H9 (cell line): ENCODE measurements at regions not wholly inside any gene's neighbourhood (a gene's known extent, or its start where the extent isn't known, plus 50 kb on each side); places are given as distances from the start of the nearest gene placed in this dataset.

ENCODE experiments used
- DNase-seq: peaks from one replicate; pipeline ENCODE4 v3.0.0-alpha.2; 2017
- H2AFZ ChIP-seq: one replicate; pipeline ENCODE4 v1.6.1; 2013; ENCODE audit warnings: mild to moderate bottlenecking, low read length, control low read depth, moderate library complexity
- H2AK5ac ChIP-seq: 2 replicates; pipeline ENCODE4 v1.6.1; 2013; ENCODE audit warnings: low read length, control low read depth, mixed read lengths; ENCODE audit not compliant: insufficient read length
- H2BK120ac ChIP-seq: one replicate; pipeline ENCODE4 v1.6.1; 2013; ENCODE audit warnings: low read depth, mild to moderate bottlenecking, low read length, control low read depth, inconsistent platforms; ENCODE audit not compliant: poor library complexity, severe bottlenecking
- H2BK12ac ChIP-seq: 2 replicates; pipeline ENCODE4 v1.6.1; 2013; ENCODE audit warnings: low read length, control low read depth, mixed read lengths, low read depth; ENCODE audit not compliant: insufficient read length
- H2BK15ac ChIP-seq: 2 replicates; pipeline ENCODE4 v1.6.1; 2013; ENCODE audit warnings: low read depth, low read length, control low read depth
- H2BK20ac ChIP-seq: one replicate; pipeline ENCODE4 v1.6.1; 2013; ENCODE audit warnings: low read depth, mild to moderate bottlenecking, low read length, control low read depth, inconsistent platforms; ENCODE audit not compliant: poor library complexity, severe bottlenecking
- H2BK5ac ChIP-seq: 2 replicates; pipeline ENCODE4 v1.6.1; 2013; ENCODE audit warnings: low read length, control low read depth, mixed read lengths; ENCODE audit not compliant: insufficient read length
- H3K14ac ChIP-seq: 2 replicates; pipeline ENCODE4 v1.6.1; 2013; ENCODE audit warnings: low read length, control low read depth; ENCODE audit not compliant: insufficient read depth
- H3K18ac ChIP-seq: 2 replicates; pipeline ENCODE4 v1.6.1; 2013; ENCODE audit warnings: low read depth, mild to moderate bottlenecking, mixed read lengths, low read length, control low read depth; ENCODE audit not compliant: insufficient read length
- H3K23ac ChIP-seq: 2 replicates; pipeline ENCODE4 v1.6.1; 2013; ENCODE audit warnings: low read length, control low read depth, mixed read lengths, low read depth; ENCODE audit not compliant: insufficient read length
- H3K23me2 ChIP-seq: 2 replicates; pipeline ENCODE4 v1.6.1; 2013; ENCODE audit warnings: low read depth, mild to moderate bottlenecking, mixed read lengths, low read length, control low read depth; ENCODE audit not compliant: insufficient read length, poor library complexity, severe bottlenecking
- H3K27ac ChIP-seq: 2 replicates; pipeline ENCODE4 v1.5.1; 2013; ENCODE audit warnings: low read length, control low read depth, mixed read lengths, low read depth; ENCODE audit not compliant: insufficient read length
- H3K27me3 ChIP-seq: 2 replicates; pipeline ENCODE4 v1.6.1; 2013; ENCODE audit warnings: low read length, control low read depth, inconsistent platforms; ENCODE audit not compliant: insufficient read depth
- H3K4ac ChIP-seq: 2 replicates; pipeline ENCODE4 v1.6.1; 2013; ENCODE audit warnings: low read depth, mild to moderate bottlenecking, control low read depth, inconsistent platforms, low read length, moderate library complexity
- H3K4me1 ChIP-seq: 2 replicates; pipeline ENCODE4 v1.6.1; 2013; ENCODE audit warnings: low read length, control low read depth, inconsistent platforms; ENCODE audit not compliant: insufficient read depth
- H3K4me2 ChIP-seq: 2 replicates; pipeline ENCODE4 v1.6.1; 2013; ENCODE audit warnings: low read length, control low read depth, mixed read lengths; ENCODE audit not compliant: insufficient read length, insufficient read depth
- H3K56ac ChIP-seq: 2 replicates; pipeline ENCODE4 v1.6.1; 2013; ENCODE audit warnings: low read depth, mild to moderate bottlenecking, mixed read lengths, low read length, control low read depth; ENCODE audit not compliant: insufficient read length
- H3K79me1 ChIP-seq: 2 replicates; pipeline ENCODE4 v1.6.1; 2013; ENCODE audit warnings: low read depth, mild to moderate bottlenecking, moderate library complexity, low read length, control low read depth, inconsistent platforms; ENCODE audit not compliant: insufficient read depth, poor library complexity, severe bottlenecking
- H3K79me2 ChIP-seq: 2 replicates; pipeline ENCODE4 v1.6.1; 2013; ENCODE audit warnings: low read length, control low read depth, inconsistent platforms; ENCODE audit not compliant: insufficient read depth
- H3K9ac ChIP-seq: 2 replicates; pipeline ENCODE4 v1.6.1; 2013; ENCODE audit warnings: low read length, control low read depth, mixed read lengths; ENCODE audit not compliant: insufficient read length; ENCODE audit errors: extremely low read depth
- H3K9me3 ChIP-seq: one replicate; pipeline ENCODE4 v1.6.1; 2013; ENCODE audit warnings: low read depth, low read length, inconsistent platforms; ENCODE audit not compliant: control insufficient read depth
- H3T11ph ChIP-seq: one replicate; pipeline ENCODE4 v1.6.1; 2013; ENCODE audit warnings: mild to moderate bottlenecking, low read length, control low read depth, inconsistent platforms
- H4K20me1 ChIP-seq: one replicate; pipeline ENCODE4 v1.6.1; 2013; ENCODE audit not compliant: control insufficient read depth, insufficient read length, insufficient read depth
- H4K5ac ChIP-seq: 2 replicates; pipeline ENCODE4 v1.6.1; 2013; ENCODE audit warnings: low read depth, mild to moderate bottlenecking, mixed read lengths, low read length, control low read depth; ENCODE audit not compliant: insufficient read length
- H4K8ac ChIP-seq: replicated peaks from 2 replicates; pipeline ENCODE4 v1.6.1; 2013; ENCODE audit warnings: low read length, control low read depth, mixed read lengths, low read depth; ENCODE audit not compliant: insufficient read length
- H4K91ac ChIP-seq: 2 replicates; pipeline ENCODE4 v1.6.1; 2013; ENCODE audit warnings: low read depth, mild to moderate bottlenecking, moderate library complexity, mixed read lengths, low read length, control low read depth; ENCODE audit not compliant: insufficient read length
- H3K27ac Mint-ChIP-seq, 3 experiments: 2 replicates in 2 of 3; 3 replicates in 1 of 3; pipeline ENCODE4 v1.8.0; 2020 to 2021; ENCODE audit warnings: mixed read lengths in 3 of 3, mild to moderate bottlenecking in 1 of 3, moderate library complexity in 1 of 3
- H3K27me3 Mint-ChIP-seq: 2 replicates; pipeline ENCODE4 v1.8.0; 2021; ENCODE audit warnings: low read depth, mild to moderate bottlenecking, moderate library complexity, mixed read lengths
- H3K36me3 Mint-ChIP-seq, 3 experiments: 2 replicates in 2 of 3; 3 replicates in 1 of 3; pipeline ENCODE4 v1.8.0; 2020 to 2021; ENCODE audit warnings: low read depth in 3 of 3, mixed read lengths in 3 of 3; ENCODE audit not compliant: insufficient read depth in 1 of 3
- H3K4me1 Mint-ChIP-seq, 2 experiments: 2 replicates each; pipeline ENCODE4 v1.8.0; 2020; ENCODE audit warnings: mixed read lengths in 2 of 2
- H3K4me3 Mint-ChIP-seq, 2 experiments: 2 replicates in 1 of 2; 3 replicates in 1 of 2; pipeline ENCODE4 v1.8.0; 2020 to 2021; ENCODE audit warnings: mild to moderate bottlenecking in 2 of 2, mixed read lengths in 2 of 2, moderate library complexity in 1 of 2
- H3K9me3 Mint-ChIP-seq, 2 experiments: 2 replicates in 1 of 2; 3 replicates in 1 of 2; pipeline ENCODE4 v1.8.0; 2020; ENCODE audit warnings: mild to moderate bottlenecking in 2 of 2, mixed read lengths in 2 of 2, moderate library complexity in 1 of 2
- WGBS: extraction: QIAGEN DNeasy Blood & Tissue Kit; methylation state at CpG from one replicate; pipeline ENCODE4 v1.1.7; 2013; ENCODE audit warnings: missing lambda C conversion rate, low lambda C conversion rate, mixed read lengths; ENCODE audit not compliant: insufficient read length; ENCODE audit errors: extremely low coverage; 5-methylcytosine and 5-hydroxymethylcytosine counted together
- TF ChIP-seq, protein P1 (sequence below): fragments of 200-600 bp; sonication (generic); conservative IDR thresholded peaks from 3 replicates; pipeline ENCODE4 v1.8.0; 2021; ENCODE audit warnings: antibody characterized with exemption, mild to moderate bottlenecking

DNA sequence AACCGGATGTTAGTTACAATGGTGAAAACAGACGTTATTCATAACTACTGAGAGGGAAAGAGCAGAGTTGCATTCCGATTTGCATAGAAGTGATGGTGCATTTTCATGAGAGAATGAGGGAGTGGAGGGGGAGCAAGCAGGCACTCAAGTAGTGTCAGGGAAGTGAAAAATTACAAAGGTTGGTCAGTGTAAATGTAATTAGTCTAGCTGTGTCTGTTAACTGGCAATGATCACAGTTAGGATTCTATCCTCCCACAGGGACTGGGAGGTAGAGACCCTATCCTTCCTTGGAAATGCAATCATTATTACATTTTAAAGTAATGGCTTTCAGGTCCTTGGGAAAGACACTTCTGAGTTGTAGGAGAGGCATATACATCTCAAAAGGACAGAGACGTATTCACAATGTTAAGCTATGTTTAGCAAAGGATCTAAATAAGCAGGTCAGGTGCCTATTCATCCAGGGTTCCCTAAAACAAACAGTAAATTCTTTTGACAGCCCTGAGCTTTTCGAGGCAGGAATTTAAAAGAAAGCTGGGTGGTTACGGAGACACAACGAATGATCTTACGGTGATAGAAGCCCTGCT lies 1671.8 kb upstream of the DDX18 start:
- Histone ChIP-seq H3K27ac (no peak overlapping the region), H3K4ac (no peak overlapping the region), H3K9ac (no peak overlapping the region), H2BK12ac (no peak overlapping the region), H2BK120ac (no peak overlapping the region), H3K27me3 (peaks cover 61% of the 10 kb centered on the region), H3K14ac (no peak overlapping the region), H3K9me3 (no peaks in the 10 kb centered on the region), H3K18ac (no peak overlapping the region), H2BK15ac (no peak overlapping the region), H3T11ph (no peak overlapping the region), H2BK5ac (no peak overlapping the region), H2AFZ (no peak overlapping the region), H3K23me2 (no peaks in the 10 kb centered on the region), H3K56ac (no peak overlapping the region), H2AK5ac (no peak overlapping the region), H4K20me1 (no peaks in the 10 kb centered on the region), H3K79me1 (no peaks in the 10 kb centered on the region), H3K4me2 (no peak overlapping the region), H3K79me2 (no peaks in the 10 kb centered on the region), H2BK20ac (no peak overlapping the region), H3K4me1 (no peaks in the 10 kb centered on the region), H4K8ac (no peak overlapping the region), H4K91ac (no peak overlapping the region), H3K23ac (no peak overlapping the region), H4K5ac (no peak overlapping the region)
- peaks cover 12 to 17% of the 10 kb centered on the region in 2 experiments for H3K4me1 Mint-ChIP-seq
- TF ChIP-seq, protein P1, sequence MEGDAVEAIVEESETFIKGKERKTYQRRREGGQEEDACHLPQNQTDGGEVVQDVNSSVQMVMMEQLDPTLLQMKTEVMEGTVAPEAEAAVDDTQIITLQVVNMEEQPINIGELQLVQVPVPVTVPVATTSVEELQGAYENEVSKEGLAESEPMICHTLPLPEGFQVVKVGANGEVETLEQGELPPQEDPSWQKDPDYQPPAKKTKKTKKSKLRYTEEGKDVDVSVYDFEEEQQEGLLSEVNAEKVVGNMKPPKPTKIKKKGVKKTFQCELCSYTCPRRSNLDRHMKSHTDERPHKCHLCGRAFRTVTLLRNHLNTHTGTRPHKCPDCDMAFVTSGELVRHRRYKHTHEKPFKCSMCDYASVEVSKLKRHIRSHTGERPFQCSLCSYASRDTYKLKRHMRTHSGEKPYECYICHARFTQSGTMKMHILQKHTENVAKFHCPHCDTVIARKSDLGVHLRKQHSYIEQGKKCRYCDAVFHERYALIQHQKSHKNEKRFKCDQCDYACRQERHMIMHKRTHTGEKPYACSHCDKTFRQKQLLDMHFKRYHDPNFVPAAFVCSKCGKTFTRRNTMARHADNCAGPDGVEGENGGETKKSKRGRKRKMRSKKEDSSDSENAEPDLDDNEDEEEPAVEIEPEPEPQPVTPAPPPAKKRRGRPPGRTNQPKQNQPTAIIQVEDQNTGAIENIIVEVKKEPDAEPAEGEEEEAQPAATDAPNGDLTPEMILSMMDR, result no peak
- H3K36me3 Mint-ChIP-seq, result no peaks in the 10 kb centered on the region
- peaks cover 97% of the 10 kb centered on the region for H3K27me3 Mint-ChIP-seq
- no peak for DNase-seq
- 0 out of 7 replicates have a peak overlapping the region, but pooled peaks of 1 of the 3 experiments have one; percentile 16 for H3K27ac Mint-ChIP-seq
- H3K4me3 Mint-ChIP-seq, result peak overlapping the region in 1 of 2 experiments; percentile 5; a peak in 1 of 5 replicates
- H3K9me3 Mint-ChIP-seq, result peaks cover 10 to 15% of the 10 kb centered on the region in 2 experiments; a peak in 3 of 5 replicates
- no CpG with 5 or more reads among the region's 8 CpGs for WGBS
